ENCODE measurements at regions not wholly inside any gene's neighbourhood (a gene's known extent, or its start where the extent isn't known, plus 50 kb on each side); places are given as distances from the start of the nearest gene placed in this dataset.

DNA sequence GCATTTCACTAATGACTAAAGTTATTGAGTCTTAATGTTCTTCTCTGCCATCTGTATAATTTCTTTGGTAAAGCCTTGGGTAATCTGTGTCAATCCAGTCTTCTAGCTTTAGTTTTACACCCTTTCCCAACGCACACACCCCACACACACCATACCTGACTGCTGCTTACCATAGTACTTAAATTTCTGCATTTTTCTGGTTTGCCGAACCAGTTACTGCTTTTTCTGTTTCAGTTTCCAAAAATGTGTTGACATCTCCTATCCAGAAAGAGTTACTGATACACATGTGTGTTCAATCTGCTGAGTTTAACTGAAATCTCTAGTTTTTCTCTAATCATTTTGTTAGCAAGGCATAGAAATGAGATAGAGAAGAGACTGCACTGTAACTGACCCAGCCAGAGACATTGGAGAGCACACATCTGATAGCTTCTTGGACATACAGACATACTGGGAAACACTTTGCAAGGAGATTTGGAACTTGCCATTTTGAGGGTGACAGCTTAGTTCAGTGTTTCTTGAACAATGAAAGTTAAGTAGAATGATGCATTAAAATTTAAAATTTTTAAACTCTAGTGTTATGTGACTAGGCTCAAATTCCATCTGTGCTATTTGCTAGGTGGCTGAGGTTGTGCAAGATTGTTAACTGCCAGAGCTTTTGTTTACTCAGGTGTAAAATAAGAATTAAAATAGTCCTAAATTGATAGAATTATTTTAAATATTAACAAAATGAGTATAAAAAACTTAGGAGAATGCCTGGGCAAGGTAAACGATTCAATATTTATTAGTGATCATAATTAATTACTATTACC lies 807.6 kb downstream of the DNAJB9 start:
- in situ Hi-C loops (cut with MboI; ENCODE audit: low sequenced_read_pairs in 4 of 4) = no loop called here
- ATAC-seq (no peak), DNase-seq (no peak)
- Histone ChIP-seq H3K27ac (no peak overlapping the region), H3K4me1 (no peaks in the 10 kb centered on the region), H3K27me3 (no peaks in the 10 kb centered on the region), H3K36me3 (no peaks in the 10 kb centered on the region), H3K9me3 (no peaks in the 10 kb centered on the region), H3K4me3 (no peak overlapping the region)
- intact Hi-C loops (cut with DNase I; ENCODE audit: low total_unique reads) = no loop called here
- no peak for TF ChIP-seq POLR2A (IDR thresholded peaks at IDR 0.05)
- TF ChIP-seq, protein P1, sequence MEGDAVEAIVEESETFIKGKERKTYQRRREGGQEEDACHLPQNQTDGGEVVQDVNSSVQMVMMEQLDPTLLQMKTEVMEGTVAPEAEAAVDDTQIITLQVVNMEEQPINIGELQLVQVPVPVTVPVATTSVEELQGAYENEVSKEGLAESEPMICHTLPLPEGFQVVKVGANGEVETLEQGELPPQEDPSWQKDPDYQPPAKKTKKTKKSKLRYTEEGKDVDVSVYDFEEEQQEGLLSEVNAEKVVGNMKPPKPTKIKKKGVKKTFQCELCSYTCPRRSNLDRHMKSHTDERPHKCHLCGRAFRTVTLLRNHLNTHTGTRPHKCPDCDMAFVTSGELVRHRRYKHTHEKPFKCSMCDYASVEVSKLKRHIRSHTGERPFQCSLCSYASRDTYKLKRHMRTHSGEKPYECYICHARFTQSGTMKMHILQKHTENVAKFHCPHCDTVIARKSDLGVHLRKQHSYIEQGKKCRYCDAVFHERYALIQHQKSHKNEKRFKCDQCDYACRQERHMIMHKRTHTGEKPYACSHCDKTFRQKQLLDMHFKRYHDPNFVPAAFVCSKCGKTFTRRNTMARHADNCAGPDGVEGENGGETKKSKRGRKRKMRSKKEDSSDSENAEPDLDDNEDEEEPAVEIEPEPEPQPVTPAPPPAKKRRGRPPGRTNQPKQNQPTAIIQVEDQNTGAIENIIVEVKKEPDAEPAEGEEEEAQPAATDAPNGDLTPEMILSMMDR (IDR thresholded peaks at IDR 0.05 in 4 of 5, conservative IDR thresholded peaks at IDR 0.05 in 1 of 5) = no peak

DNA sequence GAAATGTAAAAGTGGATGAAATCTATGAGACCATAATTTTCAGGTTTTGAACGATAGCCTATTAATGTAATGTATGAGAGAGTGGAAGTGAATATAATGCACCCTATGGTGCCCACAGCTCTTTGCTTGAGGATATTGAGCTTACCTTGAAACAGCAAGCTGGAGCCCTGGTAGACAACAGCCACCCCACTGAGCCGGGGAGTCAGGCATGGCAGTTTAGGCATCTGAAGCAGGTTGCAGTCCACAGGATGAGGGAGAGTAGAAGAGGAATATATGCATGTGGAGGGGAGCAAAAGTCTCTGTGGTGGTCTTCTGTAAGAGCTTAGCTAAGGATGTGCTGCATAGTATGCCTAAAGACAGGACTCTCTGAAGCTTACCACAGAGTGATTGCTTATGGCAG lies 817.3 kb downstream of the DNAJB9 start:
- ATAC-seq (no peak), DNase-seq (no peak)
- no peaks in the 10 kb centered on the region for H3K9me3 ChIP-seq
- H3K27ac ChIP-seq = no peak overlapping the region
- TF ChIP-seq POLR2A (IDR thresholded peaks at IDR 0.05) = no peak
- no peak overlapping the region for H3K4me3 ChIP-seq
- in situ Hi-C loops (cut with MboI; ENCODE audit: low sequenced_read_pairs in 4 of 4) = no loop called here
- intact Hi-C loops (cut with DNase I; ENCODE audit: low total_unique reads) = no loop called here
- no peaks in the 10 kb centered on the region for H3K4me1 ChIP-seq
- no peaks in the 10 kb centered on the region for H3K36me3 ChIP-seq
- no peaks in the 10 kb centered on the region for H3K27me3 ChIP-seq

DNA sequence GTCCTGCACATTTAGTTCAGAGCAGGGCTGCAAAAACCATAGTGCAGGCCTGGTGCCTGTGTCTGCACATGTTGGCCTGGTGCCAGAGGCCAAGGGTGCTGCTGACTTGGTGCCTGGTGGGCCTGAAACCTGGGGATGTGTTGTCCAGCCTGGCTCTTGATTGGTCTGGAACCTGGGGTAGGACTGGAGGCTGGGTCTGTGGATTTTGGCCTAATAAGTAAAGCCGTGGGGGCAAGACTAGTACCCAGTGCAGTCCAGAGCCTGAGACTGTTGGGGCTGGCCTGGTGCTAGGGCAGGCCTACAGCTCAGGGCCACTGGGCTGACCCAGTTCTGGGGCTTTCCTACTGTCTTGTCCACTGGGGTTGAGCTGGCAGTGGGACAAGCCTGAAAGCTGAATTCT lies 817.9 kb downstream of the DNAJB9 start:
- in situ Hi-C loops (cut with MboI; ENCODE audit: low sequenced_read_pairs in 4 of 4) = no loop called here

DNA sequence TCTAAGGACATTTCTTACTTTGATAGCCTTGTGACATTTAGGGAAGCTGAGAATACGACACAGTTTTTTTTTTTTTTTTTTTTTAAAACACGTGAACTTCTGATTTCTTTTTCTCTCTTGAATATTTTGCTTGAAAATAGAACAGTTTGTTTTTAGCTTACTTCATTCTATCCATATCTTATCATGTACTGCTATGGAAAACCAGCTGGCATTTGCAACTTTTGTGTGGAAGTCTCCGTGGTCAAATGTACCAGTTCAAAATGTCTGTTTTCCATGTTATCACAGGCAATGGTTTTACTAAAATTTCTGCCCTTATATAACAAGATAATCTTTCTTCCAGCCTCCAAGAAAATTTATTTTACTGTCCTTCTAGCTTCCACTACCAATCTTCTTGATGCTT lies 821.6 kb downstream of the DNAJB9 start:
- Histone ChIP-seq H3K36me3 (no peaks in the 10 kb centered on the region), H3K27ac (no peak overlapping the region), H3K4me3 (no peak overlapping the region), H3K27me3 (no peaks in the 10 kb centered on the region), H3K9me3 (no peaks in the 10 kb centered on the region), H3K4me1 (no peaks in the 10 kb centered on the region)
- intact Hi-C loops (cut with DNase I; ENCODE audit: low total_unique reads) = no loop called here
- in situ Hi-C loops (cut with MboI; ENCODE audit: low sequenced_read_pairs in 4 of 4) = no loop called here
- ATAC-seq = no peak
- TF ChIP-seq, protein P1 (IDR thresholded peaks at IDR 0.05 in 4 of 5, conservative IDR thresholded peaks at IDR 0.05 in 1 of 5) = no peak
- no peak for TF ChIP-seq POLR2A (IDR thresholded peaks at IDR 0.05)
- no peak for DNase-seq

More for the DNA sequence above, 817.9 kb downstream of the DNAJB9 start:
- no peaks in the 10 kb centered on the region for H3K4me1 ChIP-seq
- intact Hi-C loops (cut with DNase I; ENCODE audit: low total_unique reads) = no loop called here
- H3K27ac ChIP-seq = no peak overlapping the region
- no peak overlapping the region for H3K4me3 ChIP-seq
- TF ChIP-seq, protein P1 (IDR thresholded peaks at IDR 0.05 in 4 of 5, conservative IDR thresholded peaks at IDR 0.05 in 1 of 5) = no peak
- no peak for TF ChIP-seq POLR2A (IDR thresholded peaks at IDR 0.05)
- H3K9me3 ChIP-seq = no peaks in the 10 kb centered on the region
- no peak for ATAC-seq
- H3K27me3 ChIP-seq = no peaks in the 10 kb centered on the region
- no peaks in the 10 kb centered on the region for H3K36me3 ChIP-seq
- DNase-seq = no peak

DNA sequence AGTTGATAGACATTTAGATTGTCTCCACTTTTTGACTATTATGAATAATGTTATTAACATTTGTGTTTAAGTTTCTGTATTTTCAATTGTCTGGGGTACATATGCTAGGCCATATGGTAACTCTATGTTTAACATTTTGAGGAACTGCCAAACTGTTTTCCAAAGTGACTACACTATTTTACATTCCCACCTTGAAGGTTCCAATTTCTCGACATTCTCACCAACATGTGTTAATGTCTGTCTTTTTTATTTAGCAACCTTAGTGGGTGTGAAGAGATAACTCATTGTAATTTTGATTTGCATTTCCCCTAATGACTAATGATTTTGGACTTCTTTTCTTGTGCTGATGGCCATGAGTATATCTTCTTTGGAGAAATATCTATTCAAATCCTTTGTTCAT lies 832.4 kb downstream of the DNAJB9 start:
- H3K36me3 ChIP-seq = no peaks in the 10 kb centered on the region
- TF ChIP-seq POLR2A (IDR thresholded peaks at IDR 0.05) = no peak
- TF ChIP-seq, protein P1 (IDR thresholded peaks at IDR 0.05 in 4 of 5, conservative IDR thresholded peaks at IDR 0.05 in 1 of 5) = no peak
- no peaks in the 10 kb centered on the region for H3K9me3 ChIP-seq
- H3K4me1 ChIP-seq = no peaks in the 10 kb centered on the region
- H3K27me3 ChIP-seq = no peaks in the 10 kb centered on the region
- no peak overlapping the region for H3K27ac ChIP-seq
- no peak for ATAC-seq
- no peak for DNase-seq
- in situ Hi-C loops (cut with MboI; ENCODE audit: low sequenced_read_pairs in 4 of 4) = no loop called here
- no peak overlapping the region for H3K4me3 ChIP-seq
- intact Hi-C loops (cut with DNase I; ENCODE audit: low total_unique reads) = no loop called here
